ENCODE measurements at regions not wholly inside any gene's neighbourhood (a gene's known extent, or its start where the extent isn't known, plus 50 kb on each side); places are given as distances from the start of the nearest gene placed in this dataset.
"Not testable (repeated sequence)": the region's sequence is repeated elsewhere in the genome, so short reads cannot be mapped to it uniquely, and the experiment has no call there.

DNA sequence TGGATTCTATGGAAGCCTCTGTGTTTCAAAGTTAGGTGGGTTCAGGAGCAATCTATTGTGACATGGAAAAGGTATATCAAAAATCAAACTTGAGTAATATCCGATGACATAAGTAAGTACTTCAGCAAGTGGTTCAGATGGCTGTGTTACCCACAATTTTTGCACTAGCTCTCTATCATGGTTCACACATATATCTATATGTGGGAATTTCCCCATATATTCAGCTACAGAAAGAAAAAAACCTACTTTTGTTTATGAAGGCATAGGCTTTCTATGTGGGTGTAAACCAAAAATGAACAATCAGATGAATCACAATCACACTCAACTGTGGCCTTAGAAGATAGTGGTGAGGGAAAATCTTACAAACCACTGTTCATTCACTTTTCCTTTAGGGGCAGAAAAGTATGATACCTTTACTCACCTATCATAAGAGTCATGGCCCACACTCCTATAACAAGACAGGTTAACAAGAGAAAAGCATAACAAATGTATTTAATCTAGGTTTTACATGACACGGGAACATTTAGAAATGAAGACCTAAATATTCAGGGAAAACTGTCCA is 449.6 kb upstream of the HTR1E start:
- no peaks in the 10 kb centered on the region for H3K27me3 ChIP-seq (replicated peaks; ENCODE audit: insufficient read depth)
- DNase-seq (ENCODE audit: low spot score) (no peak), ATAC-seq (ENCODE audit: insufficient number of reproducible peaks, low FRiP score, low read depth) (no peak)
- H3K4me3 ChIP-seq: no peak overlapping the region
- H3K27ac ChIP-seq: no peak overlapping the region
- no peaks in the 10 kb centered on the region for H3K9me3 ChIP-seq
- TF ChIP-seq, protein P1, sequence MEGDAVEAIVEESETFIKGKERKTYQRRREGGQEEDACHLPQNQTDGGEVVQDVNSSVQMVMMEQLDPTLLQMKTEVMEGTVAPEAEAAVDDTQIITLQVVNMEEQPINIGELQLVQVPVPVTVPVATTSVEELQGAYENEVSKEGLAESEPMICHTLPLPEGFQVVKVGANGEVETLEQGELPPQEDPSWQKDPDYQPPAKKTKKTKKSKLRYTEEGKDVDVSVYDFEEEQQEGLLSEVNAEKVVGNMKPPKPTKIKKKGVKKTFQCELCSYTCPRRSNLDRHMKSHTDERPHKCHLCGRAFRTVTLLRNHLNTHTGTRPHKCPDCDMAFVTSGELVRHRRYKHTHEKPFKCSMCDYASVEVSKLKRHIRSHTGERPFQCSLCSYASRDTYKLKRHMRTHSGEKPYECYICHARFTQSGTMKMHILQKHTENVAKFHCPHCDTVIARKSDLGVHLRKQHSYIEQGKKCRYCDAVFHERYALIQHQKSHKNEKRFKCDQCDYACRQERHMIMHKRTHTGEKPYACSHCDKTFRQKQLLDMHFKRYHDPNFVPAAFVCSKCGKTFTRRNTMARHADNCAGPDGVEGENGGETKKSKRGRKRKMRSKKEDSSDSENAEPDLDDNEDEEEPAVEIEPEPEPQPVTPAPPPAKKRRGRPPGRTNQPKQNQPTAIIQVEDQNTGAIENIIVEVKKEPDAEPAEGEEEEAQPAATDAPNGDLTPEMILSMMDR (IDR thresholded peaks at IDR 0.05): no peak
- H3K36me3 ChIP-seq: no peaks in the 10 kb centered on the region
- no peaks in the 10 kb centered on the region for H3K4me1 ChIP-seq (ENCODE audit: control insufficient read depth in 1 of 2, low read depth in 2 of 2)

DNA sequence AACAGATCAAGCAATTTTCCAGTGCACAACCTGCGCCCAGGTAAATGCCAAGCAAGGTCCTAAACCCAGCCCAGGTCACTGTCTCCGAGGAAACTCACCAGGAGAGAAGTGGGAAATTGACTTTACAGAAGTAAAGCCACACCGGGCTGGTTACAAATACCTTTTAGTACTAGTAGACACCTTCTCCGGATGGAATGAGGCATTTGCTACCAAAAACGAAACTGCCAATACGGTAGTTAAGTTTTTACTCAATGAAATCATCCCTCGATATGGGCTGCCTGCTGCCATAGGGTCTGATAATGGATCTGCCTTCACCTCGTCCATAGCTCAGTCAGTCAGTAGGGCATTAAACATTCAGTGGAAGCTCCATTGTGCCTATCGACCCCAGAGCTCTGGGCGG is 459.0 kb upstream of the HTR1E start:
- H3K27me3 ChIP-seq (replicated peaks; ENCODE audit: insufficient read depth); H3K4me3 ChIP-seq; ATAC-seq (ENCODE audit: insufficient number of reproducible peaks, low FRiP score, low read depth); H3K4me1 ChIP-seq (ENCODE audit: control insufficient read depth in 1 of 2, low read depth in 2 of 2); H3K9me3 ChIP-seq; DNase-seq (ENCODE audit: low spot score); H3K36me3 ChIP-seq; H3K27ac ChIP-seq: not testable (repeated sequence)

DNA sequence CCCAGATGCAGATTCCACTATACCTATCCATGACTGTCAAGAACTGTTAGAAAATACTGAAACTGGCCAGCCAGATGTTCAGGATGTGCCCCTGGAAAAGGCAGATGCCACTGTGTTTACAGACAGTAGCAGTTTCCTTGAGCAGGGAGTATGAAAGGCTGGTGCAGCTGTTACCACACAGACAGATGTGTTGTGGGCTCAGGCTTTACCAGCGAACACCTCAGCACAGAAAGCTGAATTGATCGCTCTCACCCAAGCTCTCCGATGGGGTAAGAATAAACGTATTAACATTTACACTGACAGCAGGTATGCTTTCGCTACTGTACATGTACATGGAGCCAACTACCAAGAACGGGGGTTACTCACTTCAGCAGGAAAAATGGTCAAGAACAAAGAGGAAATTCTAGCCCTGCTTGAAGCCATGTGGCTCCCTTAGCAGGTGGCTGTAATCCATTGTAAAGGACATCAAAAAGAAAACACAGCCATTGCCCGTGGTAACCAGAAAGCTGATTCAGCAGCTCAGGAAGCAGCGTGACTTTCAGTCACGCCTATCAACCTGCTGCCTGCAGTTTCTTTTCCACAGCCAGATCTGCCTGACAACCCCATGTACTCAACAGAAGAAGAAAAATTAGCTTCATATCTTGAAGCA is 459.7 kb upstream of the HTR1E start:
- ATAC-seq (ENCODE audit: insufficient number of reproducible peaks, low FRiP score, low read depth): no peak
- Histone ChIP-seq H3K4me1 (ENCODE audit: control insufficient read depth in 1 of 2, low read depth in 2 of 2) (no peaks in the 10 kb centered on the region), H3K27ac (no peak overlapping the region), H3K27me3 (replicated peaks; ENCODE audit: insufficient read depth) (no peaks in the 10 kb centered on the region), H3K4me3 (no peak overlapping the region), H3K36me3 (no peaks in the 10 kb centered on the region), H3K9me3 (no peaks in the 10 kb centered on the region)
- DNase-seq (ENCODE audit: low spot score): no peak
- TF ChIP-seq, protein P1 (IDR thresholded peaks at IDR 0.05): no peak

DNA sequence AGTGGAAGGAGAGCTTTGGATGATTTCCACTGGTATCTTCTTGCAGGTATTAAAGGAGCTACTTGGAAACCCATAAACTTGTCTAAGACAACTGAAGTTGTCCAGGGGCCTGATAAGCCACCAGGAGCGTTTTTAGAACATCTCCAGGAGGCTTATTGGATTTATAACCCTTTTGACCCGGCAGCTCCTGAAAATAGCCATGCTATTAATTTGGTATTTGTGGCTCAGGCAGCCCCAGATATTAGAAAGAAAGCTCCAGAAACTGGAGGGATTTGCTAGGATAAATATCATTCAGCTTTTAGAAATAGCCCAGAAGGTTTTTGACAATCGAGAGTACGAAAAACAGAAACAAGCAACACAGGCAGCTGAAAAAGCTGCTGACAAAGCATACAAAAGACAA is 461.0 kb upstream of the HTR1E start:
- Histone ChIP-seq H3K36me3 (no peaks in the 10 kb centered on the region), H3K4me1 (ENCODE audit: control insufficient read depth in 1 of 2, low read depth in 2 of 2) (no peaks in the 10 kb centered on the region), H3K27me3 (replicated peaks; ENCODE audit: insufficient read depth) (no peaks in the 10 kb centered on the region), H3K4me3 (no peak overlapping the region), H3K27ac (no peak overlapping the region), H3K9me3 (no peaks in the 10 kb centered on the region)
- TF ChIP-seq, protein P1 (IDR thresholded peaks at IDR 0.05): no peak
- DNase-seq (ENCODE audit: low spot score) (no peak), ATAC-seq (ENCODE audit: insufficient number of reproducible peaks, low FRiP score, low read depth) (no peak)

DNA sequence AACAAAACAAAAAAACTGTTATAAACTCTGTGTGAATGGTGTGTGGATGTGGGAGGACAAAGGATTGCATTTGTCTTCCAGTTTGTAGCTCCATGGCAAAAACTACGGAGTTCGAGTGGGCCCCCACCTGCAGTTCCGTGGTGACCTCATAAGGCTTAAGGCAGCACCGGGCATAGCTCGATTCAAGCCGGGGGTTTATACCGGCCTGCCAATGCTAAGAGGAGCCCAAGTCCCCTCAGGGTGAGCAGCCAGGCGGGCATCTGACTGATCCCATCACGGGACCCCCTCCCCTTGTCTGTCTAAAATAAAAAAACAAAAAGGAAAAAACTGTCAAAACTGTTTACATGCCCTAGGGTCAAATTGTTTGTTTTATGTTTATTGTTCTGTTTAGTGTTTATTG is 463.2 kb upstream of the HTR1E start:
- H3K27ac ChIP-seq: no peak overlapping the region
- ATAC-seq (ENCODE audit: insufficient number of reproducible peaks, low FRiP score, low read depth) (no peak), DNase-seq (ENCODE audit: low spot score) (no peak)
- H3K4me1 ChIP-seq (ENCODE audit: control insufficient read depth in 1 of 2, low read depth in 2 of 2): no peaks in the 10 kb centered on the region
- no peak overlapping the region for H3K4me3 ChIP-seq
- no peaks in the 10 kb centered on the region for H3K9me3 ChIP-seq
- H3K36me3 ChIP-seq: no peaks in the 10 kb centered on the region
- H3K27me3 ChIP-seq (replicated peaks; ENCODE audit: insufficient read depth): no peaks in the 10 kb centered on the region
- TF ChIP-seq, protein P1 (IDR thresholded peaks at IDR 0.05): no peak

DNA sequence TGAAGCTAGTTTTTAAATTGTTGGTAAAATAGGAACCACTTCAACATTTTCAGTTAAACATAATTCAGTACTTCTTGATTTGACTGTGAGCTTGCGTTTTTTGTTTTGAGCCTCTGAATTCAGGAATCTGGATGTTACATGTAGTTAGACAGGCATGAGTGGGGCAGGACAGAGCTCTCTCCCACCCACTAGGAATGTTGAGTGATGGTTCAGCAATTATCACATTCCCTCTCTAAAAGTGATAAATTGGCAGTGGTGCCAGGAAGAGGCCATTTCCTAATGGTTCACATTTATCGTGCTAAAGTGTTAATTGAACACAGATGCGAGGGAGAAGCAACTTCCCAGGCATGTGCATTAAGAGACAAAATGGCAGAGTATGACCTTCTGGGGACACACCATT is 465.5 kb upstream of the HTR1E start:
- TF ChIP-seq, protein P1 (IDR thresholded peaks at IDR 0.05): no peak
- ATAC-seq (ENCODE audit: insufficient number of reproducible peaks, low FRiP score, low read depth) (no peak), DNase-seq (ENCODE audit: low spot score) (no peak)
- Histone ChIP-seq H3K27ac (no peak overlapping the region), H3K4me1 (ENCODE audit: control insufficient read depth in 1 of 2, low read depth in 2 of 2) (no peaks in the 10 kb centered on the region), H3K27me3 (replicated peaks; ENCODE audit: insufficient read depth) (no peaks in the 10 kb centered on the region), H3K9me3 (no peaks in the 10 kb centered on the region), H3K4me3 (no peak overlapping the region), H3K36me3 (no peaks in the 10 kb centered on the region)

All from thoracic aorta (tissue), 2 donors.